Fibroblast of skin of abdomen (primary cell): ENCODE measurements at regions not wholly inside any gene's neighbourhood (a gene's known extent, or its start where the extent isn't known, plus 50 kb on each side); places are given as distances from the start of the nearest gene placed in this dataset.
"Not testable (repeated sequence)": the region's sequence is repeated elsewhere in the genome, so short reads cannot be mapped to it uniquely, and the experiment has no call there.

Experiments
- DNase-seq: peaks from one replicate; pipeline ENCODE4 v3.0.0-alpha.2; 2013

DNA sequence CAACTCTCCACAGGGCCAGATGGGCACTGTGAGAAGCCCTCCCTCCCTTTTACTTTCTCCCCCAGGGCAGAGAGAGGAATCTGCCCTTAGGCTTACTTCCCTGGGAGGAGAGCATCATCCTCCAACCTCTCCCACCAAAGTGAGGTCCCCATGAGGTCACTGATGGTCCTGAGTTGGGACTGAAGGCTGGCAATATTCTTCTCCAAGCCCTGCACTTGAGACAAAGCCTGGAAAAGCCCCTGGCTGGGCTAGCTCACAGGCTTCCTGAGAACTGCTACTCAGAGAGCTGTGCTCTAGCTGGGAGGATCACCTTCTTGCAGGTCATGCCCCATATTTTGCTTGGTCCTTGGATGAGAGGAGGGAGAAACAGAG lies 110.0 kb upstream of the MEF2A start:
- no peak for DNase-seq

DNA sequence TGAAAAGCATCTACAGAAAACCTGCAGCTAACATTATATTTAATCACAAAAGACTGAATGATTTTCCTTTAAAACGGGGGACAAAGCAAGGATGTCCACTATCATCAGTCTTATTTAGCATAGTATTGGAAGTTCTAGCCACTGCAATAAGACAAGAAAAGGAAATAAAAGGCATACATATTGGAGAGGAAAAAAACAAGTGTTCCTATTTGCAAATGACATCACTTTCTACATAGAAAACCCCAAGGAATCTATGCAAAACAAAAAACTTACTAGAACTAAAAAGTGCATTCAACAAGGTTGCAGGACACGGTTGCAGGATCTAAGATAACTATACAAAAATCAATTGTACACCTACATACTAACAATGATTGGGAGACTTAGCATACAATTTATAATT lies 101.6 kb upstream of the MEF2A start:
- DNase-seq = no peak

GRCh38 chr15:99466701-99467337 lies 99.0 kb upstream of the MEF2A start:
- DNase-seq = no peak

DNA sequence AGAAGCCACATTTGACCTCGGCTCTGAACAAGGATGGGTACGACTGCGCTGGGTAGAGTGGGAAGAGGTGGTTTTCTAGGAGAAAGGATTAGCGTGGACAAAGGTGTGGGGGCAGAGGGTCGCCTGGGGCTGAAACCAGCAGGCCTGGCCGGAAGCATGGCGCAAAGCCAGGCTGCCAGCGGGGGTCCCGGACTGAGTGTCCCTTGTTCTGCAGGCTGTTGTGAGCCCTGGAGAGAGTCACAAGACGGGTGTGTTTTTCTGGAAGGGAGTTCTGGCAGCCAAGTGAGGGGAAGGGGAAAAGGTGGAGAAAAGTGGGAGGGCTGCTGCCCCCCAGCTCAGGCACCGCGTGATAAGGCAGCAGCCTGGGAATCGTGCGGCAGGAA lies 98.5 kb upstream of the MEF2A start:
- DNase-seq = no peak

DNA sequence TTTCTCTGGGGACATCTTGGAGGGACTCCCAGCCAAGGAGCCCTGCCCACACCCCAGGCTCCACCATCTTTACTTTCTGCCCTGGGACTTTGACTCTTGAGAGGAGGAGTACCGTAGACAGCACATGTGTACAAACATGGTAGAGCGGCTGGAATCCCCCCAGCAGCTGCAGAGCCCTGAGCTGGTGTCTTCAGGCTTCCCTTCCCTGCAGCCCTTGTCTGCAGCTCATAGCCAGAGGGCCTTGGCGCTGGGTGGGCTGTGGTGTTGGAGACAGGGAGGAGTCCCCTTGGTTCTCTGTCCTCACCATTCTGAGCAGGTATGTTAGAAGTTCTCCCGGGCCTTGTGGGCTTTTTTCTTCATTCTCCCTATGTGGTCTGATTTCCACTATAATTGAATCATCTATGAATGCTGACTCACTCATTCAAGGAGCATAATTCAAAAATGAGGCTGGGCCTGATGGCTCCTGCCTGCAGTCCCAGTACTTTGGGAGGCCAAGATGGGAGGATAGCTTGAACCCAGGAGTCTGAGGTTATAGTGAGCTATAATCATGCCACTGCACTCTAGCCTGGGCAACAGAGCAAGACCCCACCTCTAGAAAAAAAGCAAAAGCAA lies 97.8 kb upstream of the MEF2A start:
- DNase-seq = peak; percentile 21

DNA sequence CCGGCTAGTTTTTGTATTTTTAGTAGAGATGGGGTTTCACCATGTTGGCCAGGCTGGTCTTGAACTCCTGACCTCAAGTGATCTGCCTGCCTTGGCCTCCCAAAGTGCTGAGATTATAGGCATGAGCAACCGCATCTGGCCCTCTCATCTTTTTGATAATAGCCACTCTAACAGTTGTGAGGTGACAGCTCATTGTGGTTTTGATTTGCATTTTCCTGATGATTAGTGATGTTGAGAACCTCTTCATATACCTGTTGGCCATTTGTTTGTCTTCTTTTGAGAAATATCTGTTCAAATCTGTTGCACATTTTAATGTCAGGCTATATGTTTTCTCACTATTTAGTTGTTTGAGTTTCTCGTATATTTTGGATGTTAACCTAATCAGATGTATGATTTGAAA lies 95.6 kb upstream of the MEF2A start:
- DNase-seq = not testable (repeated sequence)

GRCh38 chr15:99472416-99473145 lies 93.2 kb upstream of the MEF2A start:
- no peak for DNase-seq

GRCh38 chr15:99473981-99474906 lies 91.5 kb upstream of the MEF2A start:
- DNase-seq = no peak

GRCh38 chr15:99474909-99475753 lies 90.7 kb upstream of the MEF2A start:
- no peak for DNase-seq

GRCh38 chr15:99475754-99476412 lies 89.9 kb upstream of the MEF2A start:
- no peak for DNase-seq

DNA sequence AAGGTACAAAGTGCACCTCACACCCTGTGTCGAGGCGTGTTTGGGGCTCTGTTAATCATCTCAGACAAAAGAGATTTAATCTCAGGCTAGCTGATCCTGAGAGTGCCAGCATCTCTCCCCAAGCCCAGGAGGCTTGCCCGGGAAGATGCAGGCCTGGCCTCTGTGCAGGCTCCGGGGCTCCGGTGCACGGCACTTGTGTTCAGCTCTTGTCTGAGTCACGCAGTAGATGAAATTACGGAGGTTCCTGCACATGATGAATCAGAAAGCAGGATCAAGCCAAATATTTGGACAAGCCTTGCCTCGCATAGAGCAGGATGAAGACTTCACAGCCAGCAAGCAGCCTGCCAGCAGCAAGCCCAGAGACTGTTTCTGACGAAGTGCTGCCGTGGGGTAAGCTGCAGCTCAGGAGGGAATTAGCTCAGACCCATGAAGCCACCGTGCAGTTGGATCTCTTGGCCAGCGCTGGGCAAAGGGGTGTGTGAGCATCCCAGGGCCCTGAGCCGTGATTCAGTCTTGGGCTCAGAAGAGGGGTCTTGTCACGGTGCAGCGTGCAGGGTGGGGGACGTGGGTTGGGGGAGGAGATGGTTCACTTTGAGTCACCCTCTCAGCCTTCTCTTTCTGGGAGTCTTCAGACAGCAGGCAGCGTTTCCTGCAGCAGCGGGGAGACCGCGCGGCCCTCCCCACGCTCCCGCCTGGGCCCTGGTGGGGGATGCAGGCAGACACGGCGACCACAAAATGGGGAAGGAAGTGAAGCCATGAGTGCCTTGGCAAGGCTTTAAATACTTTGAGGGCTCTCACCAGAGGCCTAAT lies 89.2 kb upstream of the MEF2A start:
- peak; percentile 98 for DNase-seq

DNA sequence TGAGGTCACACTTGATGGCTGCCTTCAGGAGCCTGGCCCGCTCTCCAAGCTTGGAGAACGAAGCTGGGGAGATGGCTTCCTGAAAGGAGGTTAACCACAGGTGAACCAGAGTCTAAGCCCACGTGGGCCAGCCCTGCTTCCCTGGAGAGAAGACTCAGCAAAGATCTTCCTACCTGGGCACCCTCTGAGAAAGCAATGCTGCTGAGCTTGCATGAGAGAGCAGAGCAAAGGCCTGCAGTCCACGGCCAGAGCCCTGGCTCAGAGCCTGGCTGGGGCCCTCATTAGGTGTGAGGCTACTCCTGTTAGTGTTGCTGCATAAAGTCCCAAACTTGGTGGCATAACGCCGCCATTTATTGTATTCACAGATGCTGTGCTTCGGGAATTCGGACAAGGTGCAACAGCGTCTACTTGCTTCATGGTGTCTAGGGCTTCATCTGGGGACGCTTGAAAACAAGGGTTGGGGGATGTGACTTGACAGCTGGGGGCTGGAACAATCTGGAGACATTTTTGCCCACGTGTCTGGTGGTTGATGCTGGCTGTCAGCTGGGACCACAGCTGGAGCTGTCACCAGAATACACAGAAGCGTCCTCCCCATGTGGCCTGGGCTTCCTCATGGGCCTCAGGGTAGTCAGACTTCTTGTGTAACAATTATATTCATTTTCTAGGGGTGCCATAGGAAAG lies 87.9 kb upstream of the MEF2A start:
- no peak for DNase-seq

DNA sequence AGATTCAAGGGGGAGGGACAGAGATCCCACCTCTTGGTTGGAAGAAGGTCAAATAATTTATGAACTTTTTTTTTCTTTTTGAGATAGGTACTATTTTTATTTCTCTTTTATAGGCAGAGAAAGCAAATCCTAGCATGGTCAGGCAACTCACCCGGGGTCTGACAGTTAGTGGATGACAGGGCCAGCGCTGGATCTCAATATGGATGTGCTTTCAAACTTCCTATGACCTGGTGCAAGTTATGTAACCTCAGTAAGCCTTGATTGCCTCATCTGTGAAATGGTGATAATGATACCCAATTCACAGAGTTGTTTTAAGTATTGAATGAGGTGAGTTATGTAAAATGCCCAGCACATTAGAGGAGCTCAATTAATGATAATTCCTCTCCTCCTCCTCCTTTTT lies 86.8 kb upstream of the MEF2A start:
- no peak for DNase-seq

- no peak for DNase-seq
Observed at GRCh38 chr15:99480016-99480810, 85.6 kb upstream of the MEF2A start.

DNA sequence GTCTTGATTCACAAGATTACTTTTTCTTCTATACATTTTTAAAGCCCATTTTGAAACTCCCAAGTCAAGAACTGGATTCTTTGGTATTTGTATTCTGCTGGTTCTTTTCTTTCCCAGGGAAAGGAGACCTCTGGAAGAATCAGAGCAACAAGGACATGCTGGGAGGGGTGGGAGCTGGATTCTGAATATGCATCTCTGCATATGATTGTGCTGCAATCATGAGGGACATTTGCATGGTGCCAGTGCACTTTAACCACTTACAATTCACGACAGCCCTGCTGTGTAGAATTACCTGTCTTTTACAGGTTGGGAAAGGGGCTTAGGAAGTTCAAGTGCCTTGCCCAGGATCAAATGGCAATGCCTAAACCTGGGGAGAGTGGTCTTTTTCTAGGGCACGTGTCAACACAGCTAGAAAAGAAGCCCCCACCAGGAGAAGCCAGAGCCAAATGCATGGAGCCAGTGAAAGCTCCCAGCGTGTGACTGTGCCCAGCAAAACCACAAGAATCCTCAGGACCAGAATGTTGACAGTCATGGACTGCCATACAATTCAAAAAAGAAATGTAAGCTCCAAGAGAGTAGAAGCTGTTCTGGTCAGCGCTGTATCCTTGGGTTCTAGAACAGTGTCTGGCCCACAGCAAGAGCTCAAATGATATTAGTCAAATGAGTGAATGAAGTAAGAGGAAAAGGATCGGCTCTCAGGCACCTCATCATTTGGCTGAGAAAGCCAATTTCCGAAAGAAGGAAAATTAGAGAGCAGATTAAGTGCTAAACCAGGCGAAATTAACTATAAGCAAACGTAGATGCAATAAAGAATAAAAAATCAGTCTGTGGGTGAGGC lies 84.5 kb upstream of the MEF2A start:
- DNase-seq = no peak

DNA sequence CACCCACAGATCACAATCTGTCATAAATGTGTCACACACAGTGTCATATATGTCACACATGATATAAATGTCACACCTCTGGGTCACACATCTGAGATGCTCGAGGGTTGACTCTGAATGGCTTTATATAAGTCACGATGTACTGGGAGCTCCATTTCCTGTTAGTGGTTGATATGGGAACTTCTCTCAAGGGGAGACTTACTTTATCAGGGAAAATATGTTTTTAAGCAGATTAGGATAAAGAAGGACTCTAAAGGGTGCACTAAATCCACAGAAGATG lies 83.9 kb upstream of the MEF2A start:
- DNase-seq = no peak

- DNase-seq = no peak
Observed at GRCh38 chr15:99482993-99483392, 82.8 kb upstream of the MEF2A start.

DNA sequence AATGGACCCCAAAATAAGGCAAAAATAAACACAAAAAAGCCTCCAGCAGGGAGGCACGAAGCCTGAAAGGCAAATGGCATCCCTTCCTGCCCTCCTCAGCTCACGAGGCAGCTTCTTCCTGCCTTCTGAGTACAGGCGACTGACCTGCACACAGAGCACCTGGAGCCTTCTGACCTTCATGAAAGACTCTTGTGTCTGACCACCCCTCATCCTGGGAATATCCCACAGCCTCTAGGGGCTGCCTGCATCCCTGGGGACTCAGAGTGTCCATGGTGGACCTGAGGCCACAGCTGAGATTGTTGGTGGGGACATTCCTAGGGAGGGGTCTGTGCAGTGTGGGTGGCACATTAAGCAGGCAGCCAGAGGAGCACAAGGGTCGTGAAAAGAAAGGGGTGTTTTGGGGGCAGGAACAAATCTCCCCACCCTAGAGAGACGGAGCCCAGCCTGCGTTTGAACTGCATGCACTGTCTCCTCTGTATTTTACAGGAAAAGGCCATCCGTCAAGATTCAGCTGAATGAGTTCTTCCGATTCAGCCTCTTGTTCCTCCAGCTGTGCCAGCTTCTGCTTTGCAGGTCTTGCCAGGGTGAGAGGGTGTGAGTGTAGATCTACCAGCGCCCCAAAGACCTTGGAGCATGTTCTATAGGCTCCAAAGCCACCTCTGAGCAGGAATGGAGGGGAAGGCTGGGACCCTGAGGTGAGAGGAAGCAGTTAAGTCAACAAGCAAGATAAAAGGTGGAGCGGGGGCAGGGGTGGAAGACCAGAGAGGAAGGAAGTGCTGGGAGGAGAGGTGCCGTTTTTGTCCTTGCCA lies 80.4 kb upstream of the MEF2A start:
- no peak for DNase-seq
